NCI-H345 treated with DMSO at 0.1 percent for 48 hours (cell line): ENCODE measurements at regions not wholly inside any gene's neighbourhood (a gene's known extent, or its start where the extent isn't known, plus 50 kb on each side); places are given as distances from the start of the nearest gene placed in this dataset.

Experiments
- DNase-seq: peaks from one replicate; lab custom pipeline; 2025; ENCODE audit not compliant: unreplicated experiment; lab: John Stamatoyannopoulos, UW

DNA sequence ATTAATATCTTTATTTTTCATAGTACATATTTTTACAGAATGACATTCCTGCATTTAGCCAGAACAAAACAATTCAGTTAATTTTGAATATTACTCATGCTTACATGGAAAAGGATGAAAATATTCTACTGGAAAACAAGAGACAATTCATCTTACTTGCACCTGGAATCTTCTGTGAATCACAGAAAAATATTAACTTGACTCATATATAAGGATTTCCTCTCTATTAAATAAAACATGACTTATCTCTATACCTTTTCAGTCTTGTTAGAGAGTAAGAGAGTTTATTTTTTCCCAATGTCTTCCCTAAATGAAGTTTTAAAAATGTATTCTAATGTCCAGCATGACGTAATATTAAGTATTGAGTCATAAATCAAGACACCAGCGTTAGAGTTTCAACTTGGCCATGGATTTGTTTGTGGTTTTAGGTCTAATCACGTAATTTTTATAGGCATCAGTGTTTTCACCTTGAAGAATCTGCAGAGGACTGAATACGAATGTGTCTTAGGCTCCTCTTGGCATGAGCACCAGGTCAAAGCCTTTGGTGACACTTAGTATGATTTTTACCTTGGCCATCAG is 445.1 kb upstream of the JAG1 start:
- no peak for DNase-seq

DNA sequence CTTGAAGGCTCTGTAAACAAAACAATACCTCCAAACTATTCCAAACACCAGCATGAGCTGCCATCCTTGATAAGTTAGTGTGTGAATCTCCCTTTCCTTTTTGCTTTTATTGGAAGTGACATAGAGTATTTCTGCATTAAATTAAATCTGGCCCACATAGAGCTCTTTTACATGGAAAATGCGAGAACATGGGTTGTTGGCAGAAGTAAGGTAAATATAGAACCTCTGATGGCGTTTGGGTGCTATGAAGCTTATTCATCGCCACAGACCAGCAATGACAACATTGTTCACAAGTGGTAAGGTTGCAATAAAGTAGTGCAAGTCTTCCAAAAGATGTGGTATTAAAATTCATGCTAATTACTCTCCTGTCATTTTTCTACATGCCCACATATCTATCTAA is 445.8 kb upstream of the JAG1 start:
- no peak for DNase-seq

DNA sequence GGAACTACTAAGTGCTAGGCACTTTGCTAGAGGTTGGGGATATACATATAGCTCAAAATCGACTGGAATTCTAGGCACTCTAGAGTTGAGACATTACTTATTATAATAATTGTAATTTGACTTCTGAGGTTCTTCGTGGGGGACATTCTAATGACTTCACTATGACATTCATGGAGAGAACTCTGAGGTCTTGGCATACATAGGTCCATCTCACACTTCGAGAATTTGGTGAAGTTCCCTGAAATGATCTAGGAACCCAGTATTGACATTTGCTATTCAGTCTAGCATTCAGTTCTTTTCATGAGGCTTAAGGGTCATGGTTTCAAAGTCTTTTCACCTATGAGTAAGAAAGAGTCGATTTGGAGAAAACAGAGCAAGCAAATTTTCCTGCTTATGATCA is 446.6 kb upstream of the JAG1 start:
- DNase-seq: no peak

DNA sequence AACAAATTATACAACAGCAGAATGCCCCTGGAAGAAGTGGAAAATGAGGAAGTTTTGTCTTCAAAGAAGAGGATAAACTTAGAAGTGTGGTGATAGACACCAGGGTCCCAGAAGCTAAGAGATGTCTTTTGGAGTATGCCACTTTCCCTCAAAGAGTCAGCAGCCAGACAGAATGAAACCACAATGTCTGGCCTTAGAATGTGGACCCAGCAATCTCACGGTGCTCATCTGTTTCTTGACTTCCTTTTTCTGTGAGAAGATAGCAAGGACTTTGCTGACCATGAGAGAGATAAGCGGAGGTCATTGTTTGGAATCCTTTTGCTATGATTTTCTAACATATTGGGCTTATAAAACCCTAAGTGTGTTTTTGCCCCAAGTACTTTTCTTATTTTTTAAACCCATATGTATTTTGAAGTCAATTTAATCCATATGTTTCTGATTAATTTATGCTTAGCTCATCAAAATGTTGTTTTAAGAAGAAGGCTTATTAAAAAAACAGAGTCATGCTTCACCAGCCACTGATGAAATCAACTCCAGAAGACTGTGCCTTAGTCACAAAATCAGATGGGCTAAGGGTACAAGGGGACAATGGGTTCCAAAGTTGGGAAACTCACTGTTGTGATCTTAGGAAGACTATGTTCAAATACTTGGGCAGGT is 451.2 kb upstream of the JAG1 start:
- DNase-seq: no peak

DNA sequence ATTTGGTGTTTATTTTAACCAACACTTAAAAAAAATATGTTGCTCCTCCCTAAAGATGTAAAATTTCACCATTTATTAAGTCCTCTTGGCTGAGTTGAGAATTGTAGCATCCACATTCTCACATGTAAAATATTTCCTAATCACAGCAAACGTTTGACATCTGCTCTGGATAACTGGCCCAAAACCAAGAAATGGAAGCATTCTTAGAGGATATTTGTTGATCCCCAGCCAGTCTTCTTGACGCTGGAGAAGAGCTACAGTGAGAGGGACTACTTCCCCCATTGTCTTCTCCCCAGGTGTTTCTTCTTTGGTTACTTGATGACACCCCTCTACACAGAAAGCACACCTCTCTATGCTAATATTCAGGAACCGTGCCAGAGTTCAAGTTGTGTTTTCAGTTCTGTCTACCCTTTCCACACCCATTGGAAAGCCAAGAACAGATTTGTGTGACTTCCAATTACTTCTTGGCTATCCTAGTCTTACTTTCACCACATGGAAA is 454.5 kb upstream of the JAG1 start:
- DNase-seq: no peak

DNA sequence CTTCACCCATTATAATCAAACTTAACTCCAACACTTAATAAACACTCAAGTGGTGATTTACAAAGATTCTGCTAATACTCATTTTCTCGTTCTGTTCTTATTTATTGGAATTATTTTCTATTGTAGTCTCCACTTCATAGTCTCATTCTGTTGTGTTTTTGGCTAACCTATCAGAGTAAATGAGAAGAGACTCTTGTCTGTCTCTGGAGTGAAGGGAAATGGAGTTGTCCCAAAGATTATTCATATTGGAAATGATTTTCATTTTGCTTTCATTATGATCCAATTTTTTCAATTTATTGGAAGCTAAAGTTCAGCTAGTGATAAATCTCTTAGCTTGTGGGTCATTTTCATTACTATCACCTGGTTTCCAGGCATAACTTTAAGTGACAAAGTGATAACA is 454.9 kb upstream of the JAG1 start:
- no peak for DNase-seq

DNA sequence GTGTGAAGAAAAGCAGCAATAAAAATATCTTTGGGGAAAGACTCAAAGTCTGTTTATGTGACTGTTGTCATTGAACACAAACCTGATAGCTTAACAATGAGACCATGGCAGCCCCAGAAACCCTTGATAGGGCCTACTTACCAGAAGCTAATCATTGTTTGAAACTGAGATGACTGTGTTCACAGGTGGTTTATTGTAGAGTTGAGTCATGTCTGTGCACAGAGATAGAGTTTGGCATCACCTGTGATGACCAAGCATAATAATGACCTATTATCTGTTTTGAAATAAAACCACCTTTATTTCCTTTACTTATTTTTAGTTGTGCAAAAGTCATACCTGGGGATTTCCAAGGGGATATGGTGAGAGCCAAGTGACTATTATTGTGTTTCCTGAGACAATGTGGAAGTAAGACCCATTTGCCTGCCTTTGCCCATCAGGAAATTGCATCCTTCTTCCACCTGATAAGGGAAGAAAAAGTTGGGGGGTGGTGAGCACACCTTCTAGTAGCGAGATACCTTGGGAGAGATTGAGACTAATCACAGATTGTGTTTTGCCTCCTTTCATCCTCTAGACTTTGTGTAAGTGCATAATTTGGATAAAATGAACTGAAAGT is 456.9 kb upstream of the JAG1 start:
- DNase-seq: no peak

DNA sequence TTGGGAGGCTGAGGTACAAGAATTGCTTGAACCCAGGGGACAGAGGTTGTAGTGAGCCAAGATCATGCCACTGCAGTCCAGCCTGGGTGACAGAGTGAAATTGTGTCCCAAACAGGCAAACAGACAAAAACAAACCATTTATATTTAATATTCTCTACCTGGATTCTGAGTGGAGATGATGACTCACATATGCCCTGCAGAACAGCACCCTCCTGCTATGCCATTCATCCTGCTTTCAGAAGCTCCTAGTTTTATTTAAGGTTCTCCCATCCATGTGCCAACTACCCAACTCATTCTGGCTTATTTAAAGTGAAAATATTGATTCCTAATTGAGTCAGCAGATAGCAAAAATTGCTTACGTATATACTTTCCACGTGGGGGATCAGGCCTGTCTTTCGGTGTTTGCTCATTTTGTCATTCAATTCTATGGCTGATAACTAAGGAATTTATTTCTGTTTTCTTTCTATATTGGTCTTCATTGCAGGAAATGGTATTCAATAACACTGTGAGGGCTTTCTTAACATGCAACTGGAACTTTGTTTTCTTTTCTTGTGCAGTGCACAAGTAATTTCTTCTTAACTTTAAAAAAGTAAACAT is 459.1 kb upstream of the JAG1 start:
- DNase-seq: no peak

DNA sequence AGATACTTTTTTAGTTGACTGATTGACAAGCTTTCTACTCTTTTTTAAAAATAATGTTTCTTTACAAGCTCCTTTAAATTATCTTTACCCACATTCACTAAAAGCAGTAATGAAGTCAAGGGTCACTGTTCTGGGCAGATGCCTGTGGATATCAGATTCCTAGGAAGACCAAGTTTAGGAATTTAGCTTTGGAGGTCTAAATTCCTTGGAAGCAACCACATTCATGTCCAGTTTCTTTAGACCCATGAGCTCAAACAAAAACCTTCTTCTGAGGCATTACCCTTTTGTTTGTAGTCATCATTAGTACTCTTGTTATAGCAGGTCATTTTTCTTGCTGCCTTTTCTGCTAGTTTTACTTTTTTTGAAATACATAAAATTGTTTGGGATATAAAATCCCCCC is 462.9 kb upstream of the JAG1 start:
- DNase-seq: no peak

DNA sequence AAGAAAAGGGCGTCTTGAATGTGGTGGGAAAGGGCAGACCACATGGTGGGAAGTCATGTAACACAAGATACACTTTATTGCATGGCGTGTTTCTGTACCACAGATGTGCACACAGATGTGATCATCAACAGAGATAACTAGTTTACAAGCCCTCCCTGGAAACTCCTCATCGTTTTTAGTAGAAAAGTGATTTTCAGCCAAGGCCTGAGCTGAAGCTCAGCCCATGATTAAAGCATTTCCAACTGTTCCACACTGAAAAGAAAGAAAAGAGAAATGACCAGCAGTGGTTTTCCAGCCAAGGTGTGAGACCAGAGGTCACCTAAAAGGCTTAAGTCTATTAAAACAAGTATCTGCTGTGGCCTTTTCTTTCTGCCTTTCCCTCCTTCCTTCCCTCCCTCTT is 463.9 kb upstream of the JAG1 start:
- no peak for DNase-seq

DNA sequence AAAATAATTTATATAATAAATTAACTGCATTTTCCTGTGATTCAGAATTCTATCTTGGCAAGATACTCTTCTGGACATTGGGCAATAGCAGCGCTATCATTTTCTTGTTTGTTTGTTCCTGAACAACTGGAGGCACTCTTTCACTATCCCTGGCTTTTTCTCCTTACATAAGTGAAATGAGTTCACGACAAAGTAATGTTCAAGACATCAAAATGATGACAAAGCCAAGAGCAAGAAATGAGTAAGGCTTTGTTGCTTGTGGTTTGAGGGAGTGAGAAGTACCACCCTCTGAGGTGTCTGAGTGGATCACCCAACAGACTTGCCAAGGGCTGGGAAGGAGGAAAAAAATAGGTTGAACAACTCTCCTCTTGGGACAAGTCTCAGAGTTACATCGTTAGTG is 466.6 kb upstream of the JAG1 start:
- no peak for DNase-seq

DNA sequence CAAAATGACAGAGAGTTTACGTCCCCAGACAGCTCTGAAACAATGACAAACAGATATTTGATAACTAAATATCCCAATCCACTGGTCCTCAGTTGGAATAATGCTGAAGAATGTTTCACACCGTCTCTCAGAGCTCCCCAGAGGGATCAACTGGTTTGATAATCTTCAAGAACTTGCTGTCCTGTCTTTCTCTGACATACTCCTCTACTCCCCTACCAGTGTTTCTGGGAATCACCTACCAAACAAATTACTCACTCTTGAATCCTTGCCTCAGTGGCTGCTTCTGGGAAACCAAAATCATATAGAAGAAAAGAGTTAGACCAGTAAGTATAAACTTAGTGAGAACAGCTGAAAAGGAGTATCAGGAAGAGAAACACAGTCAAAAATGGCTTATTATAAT is 469.7 kb upstream of the JAG1 start:
- no peak for DNase-seq

DNA sequence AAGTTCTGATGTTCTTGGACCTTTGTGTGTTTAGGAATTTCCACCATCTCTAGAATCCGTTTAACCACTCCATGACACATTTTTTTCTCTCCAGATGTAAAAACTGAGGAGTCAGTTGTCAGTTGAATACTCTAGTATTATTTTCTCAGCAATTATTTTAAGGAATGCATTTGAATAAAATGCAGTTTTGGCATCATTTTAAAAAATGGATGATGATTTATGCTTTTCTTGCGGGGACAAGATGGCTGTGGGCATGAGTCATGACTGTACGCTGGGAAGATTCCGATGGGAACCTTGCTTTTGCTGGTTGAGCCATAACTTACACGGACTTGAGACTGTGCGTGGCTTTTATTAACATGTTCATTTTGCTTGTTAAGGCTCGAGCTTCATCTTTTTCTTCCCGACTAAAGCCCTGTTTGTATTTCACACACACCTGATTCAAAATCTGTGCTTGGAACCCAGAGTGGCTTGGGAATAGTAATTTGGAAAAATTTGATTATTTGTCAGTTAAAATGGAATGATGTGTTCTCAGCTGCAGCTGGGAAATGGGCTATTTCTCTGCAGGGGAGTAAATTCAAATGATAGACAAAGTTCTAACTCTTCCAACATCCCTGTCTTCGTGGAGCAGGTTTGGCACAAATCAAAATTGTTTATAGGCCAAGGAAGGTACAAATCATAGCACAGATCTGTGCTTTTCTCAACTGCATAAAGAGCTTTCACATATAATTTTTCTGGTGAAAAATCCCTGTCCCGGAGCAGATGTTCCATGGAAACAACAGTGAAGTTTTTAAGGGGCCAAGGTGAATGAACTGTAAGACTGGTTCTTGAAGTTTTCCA is 470.5 kb upstream of the JAG1 start:
- no peak for DNase-seq

DNA sequence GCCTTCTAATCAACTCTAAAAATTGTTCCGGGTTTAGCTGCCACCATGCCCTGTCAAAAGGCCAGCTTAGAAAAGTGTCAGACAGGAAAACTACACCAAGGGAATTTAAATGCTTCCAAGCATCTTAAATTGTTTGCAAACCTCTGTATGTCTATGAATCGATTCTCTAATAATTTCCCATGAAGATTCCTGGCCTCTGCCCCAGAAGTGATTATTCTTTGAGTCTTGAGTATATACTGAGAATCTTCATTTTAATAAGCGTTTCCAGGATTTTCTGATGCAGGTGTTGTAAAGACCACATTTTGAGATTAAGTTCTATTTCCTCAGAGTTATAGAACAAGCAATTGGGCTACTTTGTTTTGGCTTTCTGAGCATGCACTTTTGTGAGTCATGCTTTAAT is 471.8 kb upstream of the JAG1 start:
- no peak for DNase-seq

DNA sequence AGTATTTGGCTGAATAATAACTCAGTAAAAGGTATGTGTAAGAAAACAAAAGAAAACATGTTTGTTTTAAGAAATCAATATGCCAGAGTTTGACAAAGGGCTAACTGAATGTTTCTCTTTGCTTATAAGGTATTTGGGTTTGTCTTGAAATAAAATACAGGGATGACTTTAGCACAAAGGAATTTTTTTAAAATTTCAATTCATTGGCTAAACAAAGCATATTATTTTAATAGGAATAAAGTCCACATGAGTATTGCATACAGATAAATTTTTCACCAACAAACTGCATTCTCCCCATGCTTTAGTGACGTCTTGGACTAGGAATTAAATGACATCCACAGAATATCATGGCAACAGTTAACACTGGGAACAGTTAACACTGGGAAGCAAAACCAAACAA is 480.0 kb upstream of the JAG1 start:
- DNase-seq: no peak

DNA sequence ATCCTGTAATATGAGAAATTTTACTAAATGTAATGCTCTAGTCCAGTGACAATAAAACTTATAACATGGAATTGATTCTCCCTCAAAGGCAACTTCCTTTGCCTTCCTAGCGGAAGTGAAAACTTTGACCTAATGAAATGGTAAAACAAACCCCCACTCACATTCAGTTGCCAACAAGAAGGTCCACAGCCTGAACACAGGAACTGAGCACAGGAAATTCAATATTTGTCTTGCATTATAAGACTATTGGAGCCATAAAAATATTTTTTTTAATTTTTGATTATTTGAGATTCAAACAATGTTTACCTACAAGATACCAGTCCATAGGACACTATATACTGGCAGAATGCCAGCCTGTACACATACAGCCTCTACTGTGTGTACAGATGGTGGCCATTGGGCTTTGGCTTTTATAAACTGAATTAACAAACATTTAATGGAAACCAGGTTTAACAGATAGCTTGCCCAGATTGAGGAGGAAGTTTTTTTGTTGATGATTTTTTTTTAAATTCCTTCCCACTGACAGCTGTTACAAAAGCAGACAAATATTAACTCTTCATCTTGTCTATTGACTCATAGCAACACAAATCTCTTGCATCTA is 481.5 kb upstream of the JAG1 start:
- DNase-seq: no peak

DNA sequence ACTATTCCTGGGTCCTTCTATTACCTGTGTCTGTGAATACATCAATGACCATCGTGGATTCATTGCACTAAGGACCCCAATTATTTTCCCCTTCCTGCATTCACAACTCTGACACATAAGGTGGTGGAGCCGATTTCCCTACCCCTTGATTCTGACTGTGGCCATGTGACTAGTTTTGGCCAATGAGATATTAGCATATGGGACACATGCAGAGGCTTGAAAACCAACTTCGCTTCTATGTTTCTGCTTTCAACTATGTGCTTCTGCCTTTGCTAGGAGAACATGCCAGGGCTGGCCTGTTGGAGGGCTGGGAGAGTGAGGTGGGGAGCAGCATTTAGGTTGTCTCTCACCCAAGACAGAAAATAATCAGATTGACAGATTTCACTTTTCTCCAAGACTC is 483.1 kb upstream of the JAG1 start:
- no peak for DNase-seq

DNA sequence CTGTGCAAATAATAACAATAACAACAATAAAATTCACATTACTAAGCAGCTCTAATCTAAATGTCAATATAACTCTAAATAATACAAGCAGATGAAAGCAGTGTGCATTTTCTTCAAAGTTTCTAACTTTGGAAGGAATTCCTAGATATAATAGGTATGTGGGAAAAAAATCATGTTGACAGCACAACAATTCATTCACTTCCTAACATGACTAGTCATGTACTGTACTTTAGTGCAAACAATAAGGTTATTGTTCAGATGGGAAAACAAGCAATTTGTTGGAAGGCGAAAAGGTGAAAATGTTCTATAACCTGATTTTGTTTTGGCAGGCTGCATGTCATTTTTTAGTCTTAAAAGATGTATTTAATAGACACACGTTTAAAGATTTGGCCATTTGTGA is 484.3 kb upstream of the JAG1 start:
- no peak for DNase-seq

DNA sequence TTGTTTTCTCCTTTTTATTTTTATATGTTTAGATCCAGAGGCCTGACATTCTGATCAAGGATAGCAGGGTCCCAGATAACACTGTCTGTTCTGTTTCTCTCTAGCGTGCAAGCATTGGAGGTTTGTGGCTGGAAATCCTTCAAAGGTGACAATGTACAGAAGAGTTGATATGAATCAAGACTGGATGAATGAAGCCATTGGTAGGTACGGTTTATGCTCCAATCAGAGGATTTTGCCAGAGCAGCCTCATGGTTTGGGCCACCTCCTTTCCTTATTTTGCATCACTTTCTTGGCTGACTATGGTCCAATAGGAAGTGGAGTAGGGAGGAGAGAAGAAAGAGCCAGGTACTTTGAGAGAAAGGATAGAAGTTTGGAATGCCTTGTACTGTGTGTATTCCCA is 484.8 kb upstream of the JAG1 start:
- DNase-seq: no peak

DNA sequence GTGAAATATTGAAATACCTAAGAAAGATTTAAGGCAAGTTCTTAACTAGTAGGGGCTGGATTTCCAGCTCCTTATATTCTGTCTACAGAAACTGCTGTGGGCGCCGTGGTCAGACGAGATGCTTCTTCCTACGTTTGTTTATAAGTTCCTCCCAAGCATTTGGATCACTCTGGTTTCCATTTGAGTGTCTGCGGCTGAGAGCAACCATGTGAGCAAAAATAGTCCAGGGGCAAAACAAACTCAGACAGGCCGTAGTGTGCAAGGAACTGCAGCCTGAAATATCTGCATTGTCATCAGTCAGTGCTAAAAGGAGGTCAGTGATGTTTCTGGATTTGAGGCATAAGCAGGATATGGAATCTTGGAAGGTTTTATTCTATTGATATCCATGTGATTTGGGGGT is 485.9 kb upstream of the JAG1 start:
- DNase-seq: no peak
